ENCODE measurements at regions not wholly inside any gene's neighbourhood (a gene's known extent, or its start where the extent isn't known, plus 50 kb on each side); places are given as distances from the start of the nearest gene placed in this dataset.

- in situ Hi-C loops (cut with HindIII; ENCODE audit: low sequenced_read_pairs): no loop called here
- H3K4me3 ChIP-seq (ENCODE audit: low read depth, low read length): no peak overlapping the region
- DNase-seq (ENCODE audit: low read depth): no peak
- no peak for TF ChIP-seq CTCF (IDR thresholded peaks at IDR 0.05; ENCODE audit: low read depth, low read length, missing control alignments)
Measured at GRCh38 chr11:21635394-21636145, 557.3 kb upstream of the ANO5 start.

DNA sequence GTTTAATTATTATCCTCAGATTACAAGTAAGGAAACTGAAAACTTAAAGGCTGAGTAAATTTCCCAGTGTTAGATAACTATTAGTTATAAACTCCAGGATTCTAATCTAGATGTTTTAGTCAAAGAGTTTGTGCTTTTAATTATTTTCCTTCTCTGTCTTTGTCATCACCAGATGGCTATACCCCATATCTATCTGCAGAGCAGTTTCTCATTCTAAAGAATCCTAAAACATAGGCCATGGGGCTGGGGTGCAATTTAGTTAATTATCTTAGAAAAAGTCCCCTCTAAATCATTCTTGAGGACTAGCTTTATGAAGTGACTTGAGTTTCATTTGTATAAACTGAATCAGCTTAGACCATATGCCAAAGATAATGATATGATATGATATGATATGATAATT lies 556.3 kb upstream of the ANO5 start:
- in situ Hi-C loops (cut with HindIII; ENCODE audit: low sequenced_read_pairs): no loop called here
- no peak overlapping the region for H3K4me3 ChIP-seq (ENCODE audit: low read depth, low read length)
- DNase-seq (ENCODE audit: low read depth): no peak
- no peak for TF ChIP-seq CTCF (IDR thresholded peaks at IDR 0.05; ENCODE audit: low read depth, low read length, missing control alignments)

DNA sequence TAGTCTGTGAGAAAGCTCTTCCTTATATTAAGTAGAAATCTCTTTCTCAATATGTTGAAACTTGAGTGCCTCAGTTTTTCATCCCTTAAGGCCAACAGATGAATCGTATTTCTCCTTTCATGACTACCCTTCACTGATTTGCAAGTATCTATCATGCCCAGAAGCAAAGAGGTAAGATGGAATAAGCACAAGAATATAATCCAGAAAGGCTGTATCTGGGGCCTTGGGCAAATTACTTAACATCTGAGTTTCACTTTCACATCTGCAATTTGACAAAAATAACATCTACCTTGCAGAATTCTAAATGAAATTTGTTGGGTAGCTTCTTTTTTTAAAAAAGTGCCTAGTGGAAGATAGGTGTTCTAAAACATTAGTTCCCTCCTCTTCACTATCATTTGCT lies 552.4 kb upstream of the ANO5 start:
- DNase-seq (ENCODE audit: low read depth): no peak
- TF ChIP-seq CTCF (IDR thresholded peaks at IDR 0.05; ENCODE audit: low read depth, low read length, missing control alignments): no peak
- in situ Hi-C loops (cut with HindIII; ENCODE audit: low sequenced_read_pairs): no loop called here
- no peak overlapping the region for H3K4me3 ChIP-seq (ENCODE audit: low read depth, low read length)

GRCh38 chr11:21641869-21642268 lies 551.0 kb upstream of the ANO5 start:
- DNase-seq (ENCODE audit: low read depth): no peak
- TF ChIP-seq CTCF (IDR thresholded peaks at IDR 0.05; ENCODE audit: low read depth, low read length, missing control alignments): no peak
- in situ Hi-C loops (cut with HindIII; ENCODE audit: low sequenced_read_pairs): no loop called here
- no peak overlapping the region for H3K4me3 ChIP-seq (ENCODE audit: low read depth, low read length)

- in situ Hi-C loops (cut with HindIII; ENCODE audit: low sequenced_read_pairs): no loop called here
- no peak for DNase-seq (ENCODE audit: low read depth)
- H3K4me3 ChIP-seq (ENCODE audit: low read depth, low read length): no peak overlapping the region
- no peak for TF ChIP-seq CTCF (IDR thresholded peaks at IDR 0.05; ENCODE audit: low read depth, low read length, missing control alignments)
Measured at GRCh38 chr11:21646351-21646750, 546.5 kb upstream of the ANO5 start.

- DNase-seq (ENCODE audit: low read depth): no peak
- no peak overlapping the region for H3K4me3 ChIP-seq (ENCODE audit: low read depth, low read length)
- in situ Hi-C loops (cut with HindIII; ENCODE audit: low sequenced_read_pairs): no loop called here
- TF ChIP-seq CTCF (IDR thresholded peaks at IDR 0.05; ENCODE audit: low read depth, low read length, missing control alignments): no peak
Measured at GRCh38 chr11:21650961-21651360, 541.9 kb upstream of the ANO5 start.

All from astrocyte of the cerebellum (primary cell).